Stimulated activated CD4-positive, alpha-beta T cell treated with anti-CD3 and anti-CD28 coated beads, Interleukin-4, amount 100 ng/mL, for 48 hours (primary cell): ENCODE measurements at regions not wholly inside any gene's neighbourhood (a gene's known extent, or its start where the extent isn't known, plus 50 kb on each side); places are given as distances from the start of the nearest gene placed in this dataset.
"Not testable (repeated sequence)": the region's sequence is repeated elsewhere in the genome, so short reads cannot be mapped to it uniquely, and the experiment has no call there.

Source experiments
- DNase-seq, 2 donors: peaks; one replicate each; pipeline ENCODE4 v3.0.0-alpha.2; 2020; ENCODE audit warnings: low read depth in 2 of 2

DNA sequence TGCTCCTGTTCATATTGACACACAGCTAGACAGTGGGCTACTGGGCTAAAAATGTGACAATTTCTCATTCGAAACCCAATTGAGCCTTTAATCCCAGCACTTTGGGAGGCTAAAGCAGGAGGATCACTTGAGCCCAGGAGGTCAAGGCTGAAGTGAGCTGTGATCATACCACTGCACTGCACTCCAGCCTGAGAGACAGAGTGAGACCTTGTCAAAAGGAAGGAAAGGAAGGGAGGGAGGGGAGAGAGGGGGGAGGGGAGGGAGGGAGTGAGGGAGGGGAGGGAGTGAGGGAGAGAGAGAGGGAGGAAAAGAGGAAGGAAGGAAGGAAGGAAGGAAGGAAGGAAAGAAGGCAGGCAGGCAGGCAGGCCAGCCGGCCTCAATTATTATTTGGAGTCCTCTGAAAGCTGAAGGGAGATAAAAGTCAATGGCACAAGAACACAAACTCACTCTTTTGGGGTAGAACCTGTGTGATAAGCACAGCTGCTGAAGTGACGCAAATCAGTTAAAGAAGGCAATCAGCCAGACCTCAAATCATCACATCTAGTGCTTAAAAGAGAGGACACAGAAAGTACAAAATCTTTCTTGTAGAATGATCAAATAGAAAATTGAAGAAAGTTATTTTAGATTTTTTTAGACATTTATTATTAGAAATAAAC is 98.1 kb downstream of the CCDC71L start:
- no peak for DNase-seq

DNA sequence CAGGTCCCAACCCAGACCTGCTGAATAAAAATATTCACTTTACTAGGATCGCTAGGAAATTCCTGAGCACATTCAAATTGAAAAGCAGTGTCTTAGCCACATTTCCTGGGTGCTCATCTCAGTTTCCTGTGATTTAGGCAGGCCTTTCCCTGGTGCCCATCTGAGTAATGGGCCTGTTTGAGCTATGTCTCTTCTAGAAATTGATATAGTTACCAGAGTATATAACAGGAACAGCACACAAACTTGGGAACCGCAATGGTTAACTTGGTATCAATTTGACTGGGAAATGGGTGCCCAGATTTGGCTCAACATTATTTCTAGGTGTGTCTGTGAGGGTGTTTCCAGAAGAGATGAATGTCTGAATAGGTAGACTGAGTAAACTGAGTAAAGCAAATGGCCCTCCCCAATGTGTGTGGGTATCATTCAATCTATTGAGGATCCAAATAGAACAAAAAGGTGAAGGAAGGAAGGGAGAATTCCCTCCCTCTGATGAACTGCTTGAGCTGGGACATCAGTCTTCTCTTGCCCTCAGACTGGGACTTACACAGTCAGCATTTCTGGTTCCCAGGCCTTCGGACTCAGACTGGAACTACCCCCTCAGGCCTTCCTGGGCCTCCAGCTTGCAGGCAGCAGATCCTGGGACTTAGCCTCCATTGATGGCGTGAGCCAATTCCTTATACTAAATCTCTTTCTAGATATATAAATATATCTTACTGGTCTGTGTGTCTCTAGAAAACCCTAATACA is 99.1 kb downstream of the CCDC71L start:
- no peak for DNase-seq

DNA sequence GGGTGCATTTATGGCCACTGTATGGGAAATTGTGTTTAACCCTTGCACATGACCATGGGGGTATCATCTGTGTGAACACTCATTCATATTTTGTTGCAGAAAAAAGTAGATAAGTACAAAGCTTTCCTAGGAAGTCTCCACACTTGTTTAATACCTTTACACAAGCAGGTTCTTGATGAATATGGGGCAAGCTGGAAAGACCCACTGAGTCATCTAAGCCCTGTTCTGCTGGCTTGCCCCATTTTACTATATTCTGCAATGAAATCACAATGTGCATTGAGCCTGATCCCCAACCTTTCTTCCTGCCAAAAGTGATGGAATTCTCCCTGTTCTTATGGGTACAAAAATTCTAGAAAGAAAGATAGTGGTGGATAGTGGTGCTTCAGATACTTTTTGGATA is 99.8 kb downstream of the CCDC71L start:
- DNase-seq = no peak

DNA sequence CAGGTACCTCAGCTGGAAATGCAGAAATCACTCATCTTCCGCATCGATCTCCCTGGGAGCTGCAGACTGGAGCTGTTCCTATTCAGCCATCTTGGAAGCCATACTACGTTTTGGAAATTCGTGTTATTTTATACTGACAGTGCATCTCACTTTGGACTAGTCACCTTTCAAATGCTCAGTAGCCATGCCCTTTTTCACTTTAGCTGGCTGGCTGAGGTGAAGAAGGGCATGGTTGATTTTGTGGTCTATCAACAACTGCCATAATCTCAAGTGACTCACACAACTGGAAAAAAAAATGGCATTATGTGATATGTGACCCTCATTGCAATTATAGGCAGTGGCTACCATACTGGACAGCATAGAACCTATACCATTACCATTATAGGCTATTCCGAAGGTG is 100.5 kb downstream of the CCDC71L start:
- DNase-seq = no peak

DNA sequence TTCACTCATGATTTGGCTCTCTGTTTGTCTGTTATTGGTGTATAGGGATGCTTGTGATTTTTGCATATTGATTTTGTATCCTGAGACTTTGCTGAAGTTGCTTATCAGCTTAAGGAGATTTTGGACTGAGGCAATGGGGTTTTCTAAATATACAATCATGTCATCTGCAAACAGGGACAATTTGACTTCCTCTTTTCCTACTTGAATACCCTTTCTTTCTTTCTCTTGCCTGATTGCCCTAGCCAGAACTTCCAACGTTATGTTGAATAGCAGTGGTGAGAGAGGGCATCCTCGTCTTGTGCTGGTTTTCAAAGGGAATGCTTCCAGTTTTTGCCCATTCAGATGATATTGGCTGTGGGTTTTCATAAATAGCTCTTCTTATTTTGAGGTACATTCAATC is 104.7 kb downstream of the CCDC71L start:
- not testable (repeated sequence) for DNase-seq

DNA sequence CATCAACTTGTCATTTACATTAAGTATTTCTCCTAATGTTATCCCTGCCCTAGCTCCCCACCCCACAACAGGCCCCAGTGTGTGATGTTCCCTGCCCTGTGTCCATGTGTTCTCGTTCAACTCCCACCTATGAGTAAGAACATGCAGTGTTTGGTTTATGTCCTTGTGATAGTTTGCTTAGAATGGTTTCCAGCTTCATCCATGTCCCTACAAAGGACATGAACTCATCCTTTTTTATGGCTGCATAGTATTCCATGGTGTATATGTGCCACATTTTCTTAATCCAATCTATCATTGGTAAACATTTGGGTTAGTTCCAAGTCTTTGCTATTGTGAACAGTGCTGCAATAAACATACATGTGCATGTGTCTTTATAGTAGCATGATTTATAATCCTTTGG is 106.3 kb downstream of the CCDC71L start:
- not testable (repeated sequence) for DNase-seq

DNA sequence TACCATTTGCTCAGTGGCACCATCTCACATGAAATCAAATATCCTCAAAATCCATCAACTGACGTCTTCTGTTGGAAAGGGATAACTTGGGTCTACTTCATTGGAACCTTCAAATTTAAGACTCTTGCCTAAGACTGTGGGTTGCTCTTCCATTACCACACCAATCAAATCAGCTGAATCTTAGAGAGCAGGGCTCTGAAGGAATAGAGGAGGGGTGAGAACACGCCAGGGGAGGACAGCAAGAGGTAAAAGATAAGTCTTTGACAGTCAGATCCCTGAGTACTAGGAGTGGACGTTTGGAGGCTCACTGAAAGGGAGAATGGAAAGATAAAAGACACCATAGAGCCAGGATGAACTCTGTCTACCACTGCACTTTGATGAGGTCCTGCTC is 107.5 kb downstream of the CCDC71L start:
- no peak for DNase-seq

DNA sequence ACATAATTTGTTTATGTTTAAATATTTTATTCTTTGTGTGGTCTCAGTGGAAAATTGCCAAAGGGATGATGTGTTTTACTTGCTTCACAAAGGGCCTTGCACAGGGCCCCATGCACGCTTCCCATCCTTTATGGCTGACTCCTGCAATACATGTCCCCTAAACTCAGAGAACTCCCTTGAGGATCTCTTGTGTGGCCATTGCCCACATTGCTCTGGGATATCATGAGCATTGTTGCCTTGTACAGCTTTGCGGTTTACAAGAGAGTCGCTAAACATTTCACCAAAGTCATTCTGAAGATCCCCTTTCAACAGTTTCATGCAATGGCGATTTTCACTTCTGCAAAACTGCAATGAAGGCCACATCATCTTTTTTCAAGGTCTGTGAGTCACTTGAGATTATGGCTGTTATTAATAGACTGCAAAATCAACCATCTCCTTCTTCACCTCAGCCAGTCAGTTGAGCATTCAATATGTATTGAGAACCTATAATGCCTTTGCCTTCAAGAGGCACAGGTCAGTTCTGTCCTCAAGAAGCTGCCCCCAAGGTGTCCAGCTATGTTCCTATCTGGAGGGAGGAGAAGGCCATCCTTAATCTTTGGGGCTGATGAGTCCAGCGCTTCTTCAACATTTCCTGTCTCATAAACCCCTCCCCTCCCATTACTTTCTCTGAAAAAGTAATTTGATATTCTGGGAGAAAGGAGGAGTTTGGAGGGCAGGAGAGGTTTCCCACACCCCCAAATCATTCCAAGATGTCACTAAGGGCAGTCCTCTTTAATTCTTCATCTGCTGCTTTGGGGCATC is 108.1 kb downstream of the CCDC71L start:
- no peak for DNase-seq

DNA sequence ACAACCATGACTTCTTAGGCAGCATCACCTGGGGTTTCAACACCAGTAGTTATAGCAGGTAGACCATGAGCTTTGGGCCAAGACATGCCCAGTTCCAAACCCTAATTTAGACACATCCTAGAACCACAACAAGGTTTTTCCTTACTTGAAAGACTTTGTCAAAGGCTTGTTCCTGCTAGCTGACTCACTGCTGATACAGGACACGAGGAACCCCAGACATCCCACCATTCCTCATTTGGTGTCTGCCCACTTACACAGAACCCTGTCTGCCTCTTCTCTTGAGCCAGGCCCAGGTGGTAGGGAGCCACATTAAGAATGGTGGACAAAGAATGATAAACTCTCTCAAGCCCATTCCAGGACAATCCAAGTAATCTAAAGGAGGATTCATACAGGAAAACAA is 109.0 kb downstream of the CCDC71L start:
- DNase-seq = no peak

DNA sequence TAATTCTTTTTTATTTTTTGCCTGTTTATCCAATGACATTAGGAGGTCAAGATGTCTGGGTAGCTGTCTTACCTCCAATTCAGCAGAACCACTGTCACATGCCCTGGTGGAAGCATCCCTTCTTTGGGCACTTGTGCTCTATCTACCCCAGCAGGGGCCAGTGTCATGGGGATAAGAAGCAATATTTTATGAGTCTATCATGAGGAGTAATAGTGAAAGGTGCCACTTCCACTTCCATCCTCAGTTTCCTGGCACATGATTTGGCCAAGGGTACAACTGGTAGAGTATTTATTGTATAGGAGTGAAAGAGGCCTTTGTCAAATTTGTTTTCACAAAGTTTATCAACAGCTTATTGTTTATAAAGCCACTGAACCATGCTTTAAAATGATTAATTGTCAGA is 112.5 kb downstream of the CCDC71L start:
- no peak for DNase-seq

DNA sequence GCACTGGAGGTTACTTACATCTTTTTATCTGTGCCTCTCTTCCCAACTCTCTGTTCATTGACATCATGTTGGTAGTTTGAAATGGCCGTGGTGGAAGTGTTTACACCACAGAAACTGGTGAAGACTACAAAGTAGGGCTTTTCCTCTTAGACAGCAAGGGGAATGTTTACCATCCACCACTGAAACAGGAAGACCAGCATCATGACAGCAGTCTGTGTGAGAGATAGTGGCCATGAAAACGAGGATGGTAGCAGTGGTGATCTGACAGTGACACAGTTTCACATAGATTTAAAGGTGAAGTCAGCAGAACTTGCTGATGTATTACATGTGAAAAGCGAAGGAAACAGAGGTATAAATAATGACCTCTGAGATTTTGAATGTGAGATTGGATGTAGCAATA is 115.7 kb downstream of the CCDC71L start:
- no peak for DNase-seq

DNA sequence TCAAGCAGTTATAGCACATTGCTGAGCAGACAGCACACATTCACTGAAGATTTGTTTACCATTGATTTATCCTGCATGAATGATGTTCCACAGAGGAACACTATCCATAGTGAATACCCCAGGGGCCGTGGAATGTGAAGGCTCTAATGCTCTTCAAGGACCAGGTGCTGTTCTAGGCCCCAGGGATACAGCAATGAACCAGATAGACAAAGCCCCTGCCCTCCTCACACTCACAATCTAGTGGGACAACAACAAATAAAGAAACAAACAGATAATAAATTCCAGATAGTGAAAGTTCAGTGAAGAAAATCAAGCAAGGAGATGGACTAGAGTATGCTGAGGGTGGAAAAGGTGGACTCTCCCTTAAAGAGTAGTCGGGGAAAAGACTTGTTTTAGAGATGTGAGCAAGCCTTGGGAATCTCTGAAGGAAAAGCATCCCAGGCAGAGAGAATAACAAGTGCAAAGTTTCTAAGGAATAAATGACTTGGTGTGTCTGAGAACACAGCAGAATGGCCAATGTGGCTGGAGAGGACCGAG is 117.7 kb downstream of the CCDC71L start:
- no peak for DNase-seq

DNA sequence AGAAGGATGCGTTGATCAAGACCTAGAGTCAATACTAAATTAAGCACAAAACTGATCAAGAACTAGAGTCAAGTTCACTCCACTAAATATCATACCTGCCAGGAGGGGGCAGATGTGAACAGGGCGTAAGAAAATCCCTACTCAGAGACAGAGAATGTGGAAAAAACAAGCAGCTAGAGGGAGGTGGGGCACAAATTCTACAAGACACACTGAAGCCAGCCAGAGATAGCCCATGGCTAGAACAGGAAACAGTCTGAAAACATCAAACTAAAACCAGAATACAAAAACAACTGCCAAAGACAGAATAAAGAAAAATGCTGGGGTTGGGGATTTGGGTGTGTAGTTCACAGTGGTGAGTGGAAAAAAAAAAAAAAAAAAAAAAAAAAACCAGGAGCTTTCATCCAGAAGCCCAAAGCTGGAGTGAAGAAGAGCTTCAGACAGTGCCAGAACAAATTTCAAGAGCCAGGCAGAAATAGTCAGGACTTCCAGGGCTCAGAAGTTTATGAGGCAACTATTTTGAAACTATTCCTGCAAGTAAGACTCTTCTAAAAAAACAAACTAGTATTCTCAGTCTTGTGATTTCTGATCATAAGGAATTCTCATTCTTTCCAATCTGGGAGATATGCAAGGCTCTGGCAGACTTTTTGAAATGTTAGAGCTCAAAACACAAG is 118.3 kb downstream of the CCDC71L start:
- peak; percentile 18 to 34 for DNase-seq

DNA sequence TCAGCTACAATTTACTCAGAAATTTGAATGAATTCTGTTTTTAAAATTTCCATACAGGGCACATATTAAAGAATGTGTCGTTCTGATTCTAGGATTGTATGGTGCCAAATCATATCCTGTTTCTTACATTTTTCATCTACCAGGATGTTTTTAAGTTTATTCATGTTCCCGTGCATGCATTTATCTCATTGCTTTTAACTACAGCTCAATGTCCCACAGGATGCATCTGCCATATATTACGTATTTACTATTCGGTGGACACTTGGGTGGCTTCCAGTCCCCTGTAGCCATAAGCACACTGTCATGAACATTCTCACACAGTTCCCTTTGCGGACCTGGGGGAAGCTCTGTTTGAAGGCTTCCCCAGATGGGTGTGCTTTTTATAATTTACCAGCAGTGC is 122.3 kb downstream of the CCDC71L start:
- no peak for DNase-seq

DNA sequence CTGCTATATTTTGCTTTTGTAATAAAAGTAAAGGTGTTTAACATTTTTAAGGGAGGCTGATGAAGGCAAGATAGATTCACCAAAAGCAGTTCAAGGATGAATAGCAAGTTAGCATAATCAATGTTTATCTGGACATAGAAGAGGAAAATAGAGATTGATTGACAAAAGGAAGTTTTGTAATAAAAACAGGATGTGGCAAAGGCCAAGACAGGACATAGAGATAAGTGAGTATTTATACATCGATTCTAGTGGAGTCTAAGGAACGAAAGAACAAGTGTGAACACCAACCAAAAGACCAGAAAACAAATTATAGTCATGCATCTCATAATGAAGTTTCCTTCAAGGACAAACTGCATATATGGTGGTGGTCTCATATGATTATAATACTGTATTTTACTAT is 123.8 kb downstream of the CCDC71L start:
- no peak for DNase-seq

DNA sequence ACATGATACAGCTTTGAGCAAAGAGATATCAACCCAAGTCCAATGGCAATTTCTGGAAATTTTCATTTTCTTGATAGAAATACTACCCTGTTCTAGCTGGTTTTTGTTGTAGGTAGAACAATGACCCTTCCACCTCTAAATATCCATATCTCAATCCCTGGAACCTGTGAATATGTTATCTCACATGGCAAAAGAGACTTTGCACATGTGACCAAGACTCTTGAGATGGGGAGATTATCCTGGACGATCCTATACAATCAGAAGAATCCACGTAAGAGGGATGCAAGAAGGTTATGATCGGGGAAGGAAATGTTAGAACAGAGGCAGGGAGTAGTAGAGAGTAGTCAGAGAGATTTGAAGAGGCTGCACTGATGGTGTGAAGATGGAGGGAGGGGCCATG is 124.9 kb downstream of the CCDC71L start:
- no peak for DNase-seq

DNA sequence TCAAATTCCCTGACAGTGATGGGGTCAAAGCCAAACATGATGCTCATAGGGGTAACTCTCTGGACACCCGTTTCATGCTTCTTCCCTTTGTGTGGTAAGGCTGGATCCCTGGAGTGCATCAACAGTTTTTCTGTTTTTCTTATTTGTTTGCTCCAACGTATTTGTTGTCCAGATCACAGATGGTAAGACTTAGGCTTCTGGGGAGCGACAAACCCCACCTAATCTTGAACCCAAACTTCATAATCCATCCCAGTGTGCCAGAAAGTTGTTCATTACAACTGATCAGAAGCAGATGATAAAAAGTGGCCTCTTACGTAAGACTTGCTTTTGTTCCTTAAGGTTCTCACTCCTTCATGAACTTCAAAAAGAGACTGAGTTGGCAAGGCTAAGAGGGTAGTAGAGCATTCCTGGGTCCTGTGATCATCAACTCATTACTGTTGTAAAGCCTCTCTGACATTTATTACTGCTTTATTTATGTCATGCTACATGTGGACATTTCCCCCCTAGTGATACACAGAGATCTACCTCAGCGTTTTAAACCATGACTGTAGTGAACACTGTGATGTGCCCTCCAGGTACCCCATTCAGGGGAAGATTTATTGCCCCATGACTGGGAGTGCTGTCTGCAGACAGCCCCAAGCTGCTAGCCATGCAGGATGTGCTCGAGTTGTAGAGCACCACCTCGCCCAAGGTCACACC is 125.6 kb downstream of the CCDC71L start:
- no peak for DNase-seq

DNA sequence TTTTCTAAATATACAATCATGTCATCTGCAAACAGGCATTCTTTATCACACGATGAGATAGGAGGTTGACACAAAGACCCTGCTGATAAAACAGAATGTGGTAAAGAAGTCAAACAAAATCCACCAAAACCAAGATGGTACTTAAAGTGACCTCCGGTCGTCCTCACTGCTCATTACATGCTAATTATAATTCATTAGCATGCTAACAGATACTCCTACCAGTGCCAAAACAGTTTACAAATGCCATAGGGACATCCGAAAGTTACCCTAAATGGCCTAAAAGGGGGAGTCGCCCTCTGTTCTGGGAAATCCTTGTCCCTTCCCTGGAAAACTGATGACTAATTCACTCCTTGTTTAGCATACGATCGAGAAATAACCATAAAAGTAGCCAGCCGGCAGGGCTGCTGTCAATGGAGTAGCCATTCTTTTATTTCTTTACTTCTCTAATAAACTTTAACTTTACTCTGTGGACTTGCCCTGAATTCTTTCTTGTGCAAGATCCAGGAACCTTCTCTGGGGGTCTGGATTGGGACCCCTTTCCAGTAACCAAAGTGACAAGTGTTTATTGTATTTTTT is 126.6 kb downstream of the CCDC71L start:
- DNase-seq = no peak

DNA sequence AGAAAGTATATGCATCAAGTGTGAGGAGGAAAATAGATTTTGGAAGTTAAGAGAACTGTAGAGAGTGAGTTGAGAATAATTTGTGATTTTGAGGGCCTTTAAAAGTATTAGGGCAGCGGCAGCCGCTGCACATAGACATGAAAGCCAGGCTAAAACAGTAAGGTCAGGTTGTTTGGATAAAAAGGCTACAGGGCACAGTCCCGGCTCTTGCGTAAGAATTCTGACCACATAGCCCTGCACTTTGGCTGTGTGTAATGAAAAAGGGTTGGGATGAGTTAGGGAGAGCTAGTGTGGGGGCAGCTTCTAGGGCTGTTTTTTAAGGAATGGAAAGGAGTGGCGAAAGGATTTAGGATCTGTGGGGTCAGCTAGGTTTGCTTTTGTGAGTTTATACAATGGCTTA is 130.8 kb downstream of the CCDC71L start:
- DNase-seq = not testable (repeated sequence)

DNA sequence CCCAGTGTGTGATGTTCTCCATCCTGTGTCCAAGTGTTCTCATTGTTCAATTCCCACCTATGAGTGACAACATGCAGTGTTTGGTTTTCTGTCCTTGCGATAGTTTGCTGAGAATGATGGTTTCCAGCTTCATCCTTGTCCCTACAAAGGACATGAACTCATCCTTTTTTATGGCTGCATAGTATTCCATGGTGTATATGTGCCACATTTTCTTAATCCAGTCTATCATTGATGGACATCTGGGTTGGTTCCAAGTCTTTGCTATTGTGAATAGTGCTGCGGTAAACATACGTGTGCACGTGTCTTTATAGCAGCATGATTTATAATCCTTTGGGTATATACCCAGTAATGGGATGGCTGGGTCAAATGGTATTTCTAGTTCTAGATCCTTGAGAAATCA is 134.3 kb downstream of the CCDC71L start:
- DNase-seq = not testable (repeated sequence)

DNA sequence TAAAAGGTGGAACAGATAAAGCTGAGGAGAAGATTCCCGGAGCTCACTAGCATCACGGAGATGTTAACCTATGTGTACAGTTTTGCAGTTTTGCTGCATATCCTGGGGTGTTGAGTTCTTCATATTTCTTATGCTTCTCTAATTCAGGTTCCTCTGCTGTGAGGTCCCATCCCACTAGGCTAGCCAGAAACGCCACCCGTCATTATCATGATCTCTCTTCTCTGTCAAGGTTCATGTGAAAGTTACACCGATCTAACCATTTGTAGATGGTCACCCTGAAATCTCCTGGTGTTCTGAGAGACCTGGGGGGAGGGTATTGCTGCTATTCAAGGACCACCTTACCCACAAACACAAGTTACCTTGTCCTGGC is 136.3 kb downstream of the CCDC71L start:
- no peak for DNase-seq
